GM12878 (cell line): ENCODE measurements at regions not wholly inside any gene's neighbourhood (a gene's known extent, or its start where the extent isn't known, plus 50 kb on each side); places are given as distances from the start of the nearest gene placed in this dataset.

Source experiments
- CEBPZ ChIP-seq: fragments of 150-350 bp; IDR thresholded peaks from 2 replicates; pipeline ENCODE4 v1.6.1; 2016; ENCODE audit warnings: low read depth, low read length
- CTCF ChIP-seq, 3 experiments: IDR thresholded peaks in 2 of 3; conservative IDR thresholded peaks in 1 of 3; 2 replicates each; pipeline ENCODE4 v1.5.1; 2011; ENCODE audit warnings: low read depth in 3 of 3, low read length in 3 of 3, mild to moderate bottlenecking in 3 of 3, control low read depth in 2 of 3, moderate library complexity in 2 of 3, inconsistent platforms in 1 of 3, mixed read lengths in 1 of 3; ENCODE audit not compliant: control insufficient read depth in 2 of 3, insufficient read depth in 1 of 3; ENCODE audit errors: extremely low read depth in 1 of 3
- EP300 ChIP-seq, 2 experiments: fragments of 150-350 bp in 1 of 2; IDR thresholded peaks; 2 replicates each; pipeline ENCODE4 v1.6.1; 2011 to 2012; ENCODE audit warnings: low read depth in 2 of 2, low read length in 2 of 2, borderline replicate concordance in 1 of 2, improper control_type of control experiment in 1 of 2, inconsistent platforms in 1 of 2; ENCODE audit not compliant: control insufficient read depth in 1 of 2
- FOS ChIP-seq: IDR thresholded peaks from 3 replicates; pipeline ENCODE4 v1.6.1; 2011; ENCODE audit warnings: borderline replicate concordance; ENCODE audit not compliant: insufficient read length; ENCODE audit errors: extremely low read depth
- MTA3 ChIP-seq: IDR thresholded peaks from 2 replicates; pipeline ENCODE4 v1.6.1; 2012; ENCODE audit warnings: low read length, inconsistent platforms, borderline replicate concordance
- POLR2AphosphoS5 ChIP-seq: IDR thresholded peaks from 2 replicates; pipeline ENCODE4 v1.6.1; 2011; ENCODE audit warnings: mild to moderate bottlenecking, low read length, inconsistent platforms
- ZBTB40 ChIP-seq: fragments of 450-650 bp; IDR thresholded peaks from 2 replicates; pipeline ENCODE4 v1.6.1; 2016; ENCODE audit warnings: mild to moderate bottlenecking, moderate library complexity, borderline replicate concordance

- TF ChIP-seq CTCF (IDR thresholded peaks at IDR 0.05 in 2 of 3, conservative IDR thresholded peaks at IDR 0.05 in 1 of 3; ENCODE audit: control insufficient read depth in 2 of 3, extremely low read depth in 1 of 3, insufficient read depth in 1 of 3, low read depth in 3 of 3, low read length in 3 of 3) (no peak), FOS (no peak), CEBPZ (no peak), ZBTB40 (no peak), POLR2AphosphoS5 (no peak), MTA3 (no peak), EP300 (IDR thresholded peaks at IDR 0.05; ENCODE audit: borderline replicate concordance in 1 of 2, control insufficient read depth in 1 of 2, low read depth in 2 of 2, low read length in 2 of 2) (no peak)
Observed at GRCh38 chr3:181974198-181974597, 262.5 kb downstream of the SOX2 start.
